ENCODE measurements at regions not wholly inside any gene's neighbourhood (a gene's known extent, or its start where the extent isn't known, plus 50 kb on each side); places are given as distances from the start of the nearest gene placed in this dataset.

- ChIA-PET POLR2A (no interaction called here), CTCF (interaction anchor here (0.6 to 2.1 kb wide), 10 partner anchors 60 to 302 kb away, joined by 3 to 15 read pairs (median 4); partner anchors contain the start of gene IGSF1)
- TF ChIP-seq NFATC4 (CRISPR knock-in tag; IDR thresholded peaks at IDR 0.05), result no peak
- TF ChIP-seq, protein P1, sequence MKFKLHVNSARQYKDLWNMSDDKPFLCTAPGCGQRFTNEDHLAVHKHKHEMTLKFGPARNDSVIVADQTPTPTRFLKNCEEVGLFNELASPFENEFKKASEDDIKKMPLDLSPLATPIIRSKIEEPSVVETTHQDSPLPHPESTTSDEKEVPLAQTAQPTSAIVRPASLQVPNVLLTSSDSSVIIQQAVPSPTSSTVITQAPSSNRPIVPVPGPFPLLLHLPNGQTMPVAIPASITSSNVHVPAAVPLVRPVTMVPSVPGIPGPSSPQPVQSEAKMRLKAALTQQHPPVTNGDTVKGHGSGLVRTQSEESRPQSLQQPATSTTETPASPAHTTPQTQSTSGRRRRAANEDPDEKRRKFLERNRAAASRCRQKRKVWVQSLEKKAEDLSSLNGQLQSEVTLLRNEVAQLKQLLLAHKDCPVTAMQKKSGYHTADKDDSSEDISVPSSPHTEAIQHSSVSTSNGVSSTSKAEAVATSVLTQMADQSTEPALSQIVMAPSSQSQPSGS (CRISPR knock-in tag; IDR thresholded peaks at IDR 0.05; ENCODE audit: borderline replicate concordance, low read depth), result no peak
- TF ChIP-seq FOXJ3 (CRISPR knock-in tag; IDR thresholded peaks at IDR 0.05; ENCODE audit: borderline replicate concordance), result no peak
- no peak for TF ChIP-seq RORB (CRISPR knock-in tag; IDR thresholded peaks at IDR 0.05)
- no peak for TF ChIP-seq ZNF416 (CRISPR knock-in tag; IDR thresholded peaks at IDR 0.05)
- TF ChIP-seq GRHL2 (CRISPR knock-in tag; IDR thresholded peaks at IDR 0.05; ENCODE audit: insufficient replicate concordance, severe bottlenecking), result no peak
- TF ChIP-seq ELF4 (CRISPR knock-in tag; IDR thresholded peaks at IDR 0.05; ENCODE audit: low read depth), result no peak
- TF ChIP-seq AR (CRISPR knock-in tag; IDR thresholded peaks at IDR 0.05), result no peak
- no peak for TF ChIP-seq USF2 (CRISPR knock-in tag; IDR thresholded peaks at IDR 0.05)
- TF ChIP-seq SOX15 (CRISPR knock-in tag; IDR thresholded peaks at IDR 0.05), result no peak
- TF ChIP-seq USF1 (CRISPR knock-in tag; IDR thresholded peaks at IDR 0.05), result no peak
- TF ChIP-seq, protein P2, sequence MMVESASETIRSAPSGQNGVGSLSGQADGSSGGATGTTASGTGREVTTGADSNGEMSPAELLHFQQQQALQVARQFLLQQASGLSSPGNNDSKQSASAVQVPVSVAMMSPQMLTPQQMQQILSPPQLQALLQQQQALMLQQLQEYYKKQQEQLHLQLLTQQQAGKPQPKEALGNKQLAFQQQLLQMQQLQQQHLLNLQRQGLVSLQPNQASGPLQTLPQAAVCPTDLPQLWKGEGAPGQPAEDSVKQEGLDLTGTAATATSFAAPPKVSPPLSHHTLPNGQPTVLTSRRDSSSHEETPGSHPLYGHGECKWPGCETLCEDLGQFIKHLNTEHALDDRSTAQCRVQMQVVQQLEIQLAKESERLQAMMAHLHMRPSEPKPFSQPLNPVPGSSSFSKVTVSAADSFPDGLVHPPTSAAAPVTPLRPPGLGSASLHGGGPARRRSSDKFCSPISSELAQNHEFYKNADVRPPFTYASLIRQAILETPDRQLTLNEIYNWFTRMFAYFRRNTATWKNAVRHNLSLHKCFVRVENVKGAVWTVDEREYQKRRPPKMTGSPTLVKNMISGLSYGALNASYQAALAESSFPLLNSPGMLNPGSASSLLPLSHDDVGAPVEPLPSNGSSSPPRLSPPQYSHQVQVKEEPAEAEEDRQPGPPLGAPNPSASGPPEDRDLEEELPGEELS (CRISPR knock-in tag; IDR thresholded peaks at IDR 0.05), result no peak
- TF ChIP-seq IRF2 (CRISPR knock-in tag; IDR thresholded peaks at IDR 0.05; ENCODE audit: borderline replicate concordance, low read depth), result no peak
- TF ChIP-seq, protein P3, sequence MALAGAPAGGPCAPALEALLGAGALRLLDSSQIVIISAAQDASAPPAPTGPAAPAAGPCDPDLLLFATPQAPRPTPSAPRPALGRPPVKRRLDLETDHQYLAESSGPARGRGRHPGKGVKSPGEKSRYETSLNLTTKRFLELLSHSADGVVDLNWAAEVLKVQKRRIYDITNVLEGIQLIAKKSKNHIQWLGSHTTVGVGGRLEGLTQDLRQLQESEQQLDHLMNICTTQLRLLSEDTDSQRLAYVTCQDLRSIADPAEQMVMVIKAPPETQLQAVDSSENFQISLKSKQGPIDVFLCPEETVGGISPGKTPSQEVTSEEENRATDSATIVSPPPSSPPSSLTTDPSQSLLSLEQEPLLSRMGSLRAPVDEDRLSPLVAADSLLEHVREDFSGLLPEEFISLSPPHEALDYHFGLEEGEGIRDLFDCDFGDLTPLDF (CRISPR knock-in tag; IDR thresholded peaks at IDR 0.05), result no peak
- no peak for TF ChIP-seq E2F4 (CRISPR knock-in tag; IDR thresholded peaks at IDR 0.05; ENCODE audit: borderline replicate concordance, low read depth)
- TF ChIP-seq TP53 (CRISPR knock-in tag; IDR thresholded peaks at IDR 0.05), result no peak
- no peak for ATAC-seq
- Mint-ChIP-seq H3K4me3 (no peak overlapping the region), H3K4me1 (peaks cover 54% of the 10 kb centered on the region), H3K27me3 (ENCODE audit: low read depth) (no peaks in the 10 kb centered on the region), H3K27ac (no peak overlapping the region), H3K9me3 (no peaks in the 10 kb centered on the region), H3K36me3 (no peaks in the 10 kb centered on the region)
- no peak for DNase-seq (ENCODE audit: low spot score)
These were observed 76.7 kb upstream of the IGSF1 start for GRCh38 chrX:131365766-131366165.

Data from WTC11 (cell line).